SU-DHL-6 (cell line): ENCODE measurements at regions not wholly inside any gene's neighbourhood (a gene's known extent, or its start where the extent isn't known, plus 50 kb on each side); places are given as distances from the start of the nearest gene placed in this dataset.

ENCODE experiments used
- EZH2phosphoT487 ChIP-seq: fragments of 200-600 bp; sonication (generic), shearing (Covaris generic); conservative IDR thresholded peaks from 2 replicates; pipeline ENCODE4 v1.6.1; 2018; ENCODE audit warnings: mild to moderate bottlenecking, antibody characterized with exemption, low read length, moderate library complexity, mixed read lengths
- TF ChIP-seq, protein P1 (sequence below): fragments of 200-600 bp; sonication (generic); IDR thresholded peaks from one replicate; pipeline ENCODE4 v1.5.1; 2017; ENCODE audit warnings: antibody characterized with exemption, mild to moderate bottlenecking, low read length, moderate library complexity; ENCODE audit not compliant: insufficient read depth, poor library complexity, severe bottlenecking

DNA sequence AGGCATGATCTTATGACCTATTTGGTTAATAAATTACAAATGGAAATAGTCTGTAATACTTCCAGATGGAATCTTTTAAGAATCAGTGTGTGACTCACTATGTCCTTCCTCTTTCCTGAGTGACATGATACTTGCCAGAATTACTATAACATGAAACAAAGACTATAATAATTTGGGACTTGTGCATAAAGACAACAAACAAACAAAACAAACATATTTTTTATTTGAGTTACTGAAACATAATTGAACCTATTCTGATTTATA, 1268.1 kb downstream of the OTOL1 start:
- TF ChIP-seq, protein P1, sequence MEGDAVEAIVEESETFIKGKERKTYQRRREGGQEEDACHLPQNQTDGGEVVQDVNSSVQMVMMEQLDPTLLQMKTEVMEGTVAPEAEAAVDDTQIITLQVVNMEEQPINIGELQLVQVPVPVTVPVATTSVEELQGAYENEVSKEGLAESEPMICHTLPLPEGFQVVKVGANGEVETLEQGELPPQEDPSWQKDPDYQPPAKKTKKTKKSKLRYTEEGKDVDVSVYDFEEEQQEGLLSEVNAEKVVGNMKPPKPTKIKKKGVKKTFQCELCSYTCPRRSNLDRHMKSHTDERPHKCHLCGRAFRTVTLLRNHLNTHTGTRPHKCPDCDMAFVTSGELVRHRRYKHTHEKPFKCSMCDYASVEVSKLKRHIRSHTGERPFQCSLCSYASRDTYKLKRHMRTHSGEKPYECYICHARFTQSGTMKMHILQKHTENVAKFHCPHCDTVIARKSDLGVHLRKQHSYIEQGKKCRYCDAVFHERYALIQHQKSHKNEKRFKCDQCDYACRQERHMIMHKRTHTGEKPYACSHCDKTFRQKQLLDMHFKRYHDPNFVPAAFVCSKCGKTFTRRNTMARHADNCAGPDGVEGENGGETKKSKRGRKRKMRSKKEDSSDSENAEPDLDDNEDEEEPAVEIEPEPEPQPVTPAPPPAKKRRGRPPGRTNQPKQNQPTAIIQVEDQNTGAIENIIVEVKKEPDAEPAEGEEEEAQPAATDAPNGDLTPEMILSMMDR = no peak
- no peak for TF ChIP-seq EZH2phosphoT487
